Smooth muscle cell (in vitro differentiated cells): ENCODE measurements at regions not wholly inside any gene's neighbourhood (a gene's known extent, or its start where the extent isn't known, plus 50 kb on each side); places are given as distances from the start of the nearest gene placed in this dataset.
A peak's percentile ranks its signal among the peaks of the same experiment; 100 is the strongest.

Experiments
- DNase-seq: peaks from one replicate; lab custom pipeline; 2025; ENCODE audit not compliant: unreplicated experiment; lab: John Stamatoyannopoulos, UW
- H2AFZ ChIP-seq: fragments of 200-600 bp; sonication (generic); 2 replicates; pipeline ENCODE4 v1.6.0; 2016; ENCODE audit warnings: antibody characterized with exemption, low read depth, mild to moderate bottlenecking
- H3F3A ChIP-seq: fragments of 200-600 bp; sonication (generic); 2 replicates; pipeline ENCODE4 v1.6.0; 2017; ENCODE audit warnings: antibody characterized with exemption, low read depth
- H3K27ac ChIP-seq: fragments of 200-600 bp; sonication (generic); 2 replicates; pipeline ENCODE4 v1.5.1; 2016; ENCODE audit warnings: low read depth, mild to moderate bottlenecking
- H3K27me3 ChIP-seq: fragments of 200-600 bp; sonication (generic); 2 replicates; pipeline ENCODE4 v1.6.1; 2016; ENCODE audit warnings: low read depth, mild to moderate bottlenecking
- H3K36me3 ChIP-seq: fragments of 200-600 bp; sonication (generic); 2 replicates; pipeline ENCODE4 v1.5.1; 2016; ENCODE audit warnings: low read depth
- H3K4me1 ChIP-seq: fragments of 200-600 bp; sonication (generic); 2 replicates; pipeline ENCODE4 v1.5.1; 2016; ENCODE audit warnings: low read depth
- H3K4me2 ChIP-seq: fragments of 200-600 bp; sonication (generic); 2 replicates; pipeline ENCODE4 v1.6.0; 2016; ENCODE audit warnings: mild to moderate bottlenecking
- H3K4me3 ChIP-seq: fragments of 200-600 bp; sonication (generic); 2 replicates; pipeline ENCODE4 v1.5.1; 2016; ENCODE audit warnings: mild to moderate bottlenecking
- H3K79me2 ChIP-seq: fragments of 200-600 bp; sonication (generic); 2 replicates; pipeline ENCODE4 v1.6.0; 2016; ENCODE audit warnings: low read depth, mild to moderate bottlenecking
- H3K9ac ChIP-seq: fragments of 200-600 bp; sonication (generic); 2 replicates; pipeline ENCODE4 v1.6.0; 2016; ENCODE audit warnings: low read depth
- H3K9me3 ChIP-seq: fragments of 200-600 bp; sonication (generic); replicated peaks from 2 replicates; pipeline ENCODE4 v1.5.1; 2016; ENCODE audit warnings: low read depth
- H4K20me1 ChIP-seq: fragments of 200-600 bp; sonication (generic); 2 replicates; pipeline ENCODE4 v1.6.0; 2016; ENCODE audit warnings: low read depth
- CTCF ChIP-seq: fragments of 200-600 bp; sonication (generic); IDR thresholded peaks from 2 replicates; pipeline ENCODE4 v1.5.1; 2017; ENCODE audit warnings: borderline replicate concordance, mild to moderate bottlenecking, antibody characterized with exemption; ENCODE audit not compliant: insufficient read depth, poor library complexity, severe bottlenecking
- WGBS: methylation state at CpG from one replicate; pipeline ENCODE4 v1.1.7; 2016; ENCODE audit warnings: low lambda C conversion rate; 5-methylcytosine and 5-hydroxymethylcytosine counted together

GRCh38 chr20:55583036-55583435 is 422.3 kb downstream of the CBLN4 start:
- no peak overlapping the region for H3K27ac ChIP-seq
- no peaks in the 10 kb centered on the region for H4K20me1 ChIP-seq
- DNase-seq = no peak
- no peaks in the 10 kb centered on the region for H3K79me2 ChIP-seq
- no peak overlapping the region for H3K4me3 ChIP-seq
- no peaks in the 10 kb centered on the region for H3F3A ChIP-seq
- WGBS = 96% methylated on average over 1 of the region's 1 CpG
- peak overlapping the region; percentile 31 for H2AFZ ChIP-seq
- H3K4me2 ChIP-seq = no peak overlapping the region
- no peaks in the 10 kb centered on the region for H3K9me3 ChIP-seq
- no peak for TF ChIP-seq CTCF
- no peaks in the 10 kb centered on the region for H3K27me3 ChIP-seq
- H3K4me1 ChIP-seq = no peaks in the 10 kb centered on the region
- H3K9ac ChIP-seq = no peak overlapping the region
- H3K36me3 ChIP-seq = no peaks in the 10 kb centered on the region

- H3K9ac ChIP-seq = no peak overlapping the region
- no peaks in the 10 kb centered on the region for H3K36me3 ChIP-seq
- H3K4me2 ChIP-seq = no peak overlapping the region
- H3K9me3 ChIP-seq = no peaks in the 10 kb centered on the region
- DNase-seq = no peak
- no peaks in the 10 kb centered on the region for H3F3A ChIP-seq
- H3K4me1 ChIP-seq = no peaks in the 10 kb centered on the region
- no peak for TF ChIP-seq CTCF
- peak overlapping the region; percentile 31 for H2AFZ ChIP-seq
- H3K27me3 ChIP-seq = no peaks in the 10 kb centered on the region
- H3K79me2 ChIP-seq = no peaks in the 10 kb centered on the region
- H4K20me1 ChIP-seq = no peaks in the 10 kb centered on the region
- WGBS = 84% methylated on average over 5 of the region's 5 CpGs
- no peak overlapping the region for H3K27ac ChIP-seq
- no peak overlapping the region for H3K4me3 ChIP-seq
Measured at GRCh38 chr20:55582498-55582897, 422.8 kb downstream of the CBLN4 start.

- H3K4me3 ChIP-seq = no peak overlapping the region
- H3F3A ChIP-seq = no peaks in the 10 kb centered on the region
- no peak for DNase-seq
- H3K9me3 ChIP-seq = no peaks in the 10 kb centered on the region
- no peaks in the 10 kb centered on the region for H3K36me3 ChIP-seq
- H3K79me2 ChIP-seq = no peaks in the 10 kb centered on the region
- H3K4me1 ChIP-seq = no peaks in the 10 kb centered on the region
- no peaks in the 10 kb centered on the region for H4K20me1 ChIP-seq
- WGBS = 93% methylated on average over 4 of the region's 4 CpGs
- H3K27me3 ChIP-seq = no peaks in the 10 kb centered on the region
- TF ChIP-seq CTCF = no peak
- H3K27ac ChIP-seq = no peak overlapping the region
- H3K4me2 ChIP-seq = no peak overlapping the region
- H2AFZ ChIP-seq = no peak overlapping the region
- H3K9ac ChIP-seq = no peak overlapping the region
Measured at GRCh38 chr20:55581519-55581918, 423.8 kb downstream of the CBLN4 start.

- H3K4me1 ChIP-seq = no peaks in the 10 kb centered on the region
- no peak overlapping the region for H3K4me3 ChIP-seq
- no peaks in the 10 kb centered on the region for H3F3A ChIP-seq
- no peaks in the 10 kb centered on the region for H4K20me1 ChIP-seq
- no peak overlapping the region for H2AFZ ChIP-seq
- no peaks in the 10 kb centered on the region for H3K36me3 ChIP-seq
- no peaks in the 10 kb centered on the region for H3K79me2 ChIP-seq
- no peak overlapping the region for H3K27ac ChIP-seq
- H3K27me3 ChIP-seq = no peaks in the 10 kb centered on the region
- 72% methylated on average over 2 of the region's 2 CpGs for WGBS
- H3K9me3 ChIP-seq = no peaks in the 10 kb centered on the region
- no peak overlapping the region for H3K4me2 ChIP-seq
- no peak for DNase-seq
- TF ChIP-seq CTCF = no peak
- H3K9ac ChIP-seq = no peak overlapping the region
Measured at GRCh38 chr20:55580475-55580874, 424.8 kb downstream of the CBLN4 start.
